ENCODE measurements at regions not wholly inside any gene's neighbourhood (a gene's known extent, or its start where the extent isn't known, plus 50 kb on each side); places are given as distances from the start of the nearest gene placed in this dataset.
A peak's percentile ranks its signal among the peaks of the same experiment; 100 is the strongest.

- Mint-ChIP-seq H3K27me3 (ENCODE audit: insufficient read depth) (peaks cover under 1% of the 10 kb centered on the region; the same call in 1 of the 2 replicates), H3K9me3 (no peaks in the 10 kb centered on the region), H3K4me1 (ENCODE audit: low read depth) (peaks cover 11% of the 10 kb centered on the region), H3K36me3 (ENCODE audit: low read depth) (no peaks in the 10 kb centered on the region), H3K4me3 (no peak overlapping the region), H3K27ac (no peak overlapping the region)
- no peak for TF ChIP-seq CTCF (IDR thresholded peaks at IDR 0.05)
- no peak for DNase-seq
Measured at GRCh38 chr2:7988440-7988839, 693.4 kb upstream of the ID2 start.

- TF ChIP-seq CTCF (IDR thresholded peaks at IDR 0.05): no peak
- H3K9me3 Mint-ChIP-seq: no peaks in the 10 kb centered on the region
- no peaks in the 10 kb centered on the region; the same call in 1 of the 2 replicates for H3K27me3 Mint-ChIP-seq (ENCODE audit: insufficient read depth)
- H3K27ac Mint-ChIP-seq: no peak overlapping the region
- no peak for DNase-seq
- H3K4me1 Mint-ChIP-seq (ENCODE audit: low read depth): peaks cover 16% of the 10 kb centered on the region
- no peaks in the 10 kb centered on the region for H3K36me3 Mint-ChIP-seq (ENCODE audit: low read depth)
- H3K4me3 Mint-ChIP-seq: no peak overlapping the region
Measured at GRCh38 chr2:7989823-7990222, 692.0 kb upstream of the ID2 start.

- H3K36me3 Mint-ChIP-seq (ENCODE audit: low read depth): no peaks in the 10 kb centered on the region
- no peak overlapping the region for H3K4me3 Mint-ChIP-seq
- DNase-seq: peak; percentile 15
- H3K27ac Mint-ChIP-seq: peak overlapping the region; percentile 23; the same call in 1 of the 2 replicates
- no peaks in the 10 kb centered on the region for H3K9me3 Mint-ChIP-seq
- no peaks in the 10 kb centered on the region; the same call in none of the 2 replicates for H3K27me3 Mint-ChIP-seq (ENCODE audit: insufficient read depth)
- TF ChIP-seq CTCF (IDR thresholded peaks at IDR 0.05): no peak
- H3K4me1 Mint-ChIP-seq (ENCODE audit: low read depth): peaks cover 16% of the 10 kb centered on the region
Measured at GRCh38 chr2:7992612-7993602, 688.9 kb upstream of the ID2 start.

- Mint-ChIP-seq H3K4me3 (no peak overlapping the region), H3K36me3 (ENCODE audit: low read depth) (no peaks in the 10 kb centered on the region), H3K9me3 (no peaks in the 10 kb centered on the region), H3K4me1 (ENCODE audit: low read depth) (peaks cover 16% of the 10 kb centered on the region), H3K27ac (no peak overlapping the region), H3K27me3 (ENCODE audit: insufficient read depth) (no peaks in the 10 kb centered on the region; the same call in none of the 2 replicates)
- TF ChIP-seq CTCF (IDR thresholded peaks at IDR 0.05): no peak
- DNase-seq: no peak
Measured at GRCh38 chr2:7994397-7994951, 687.4 kb upstream of the ID2 start.

- H3K9me3 Mint-ChIP-seq: no peaks in the 10 kb centered on the region
- no peaks in the 10 kb centered on the region; the same call in none of the 2 replicates for H3K27me3 Mint-ChIP-seq (ENCODE audit: insufficient read depth)
Measured at GRCh38 chr2:7997279-7997678, 684.6 kb upstream of the ID2 start.

More at GRCh38 chr2:7997279-7997678, 684.6 kb upstream of the ID2 start:
- no peak for TF ChIP-seq CTCF (IDR thresholded peaks at IDR 0.05)
- peaks cover 25% of the 10 kb centered on the region for H3K4me1 Mint-ChIP-seq (ENCODE audit: low read depth)
- no peak overlapping the region for H3K27ac Mint-ChIP-seq
- no peak for DNase-seq
- no peaks in the 10 kb centered on the region for H3K36me3 Mint-ChIP-seq (ENCODE audit: low read depth)
- no peak overlapping the region for H3K4me3 Mint-ChIP-seq

All from HFFc6 (cell line).